GM12878 (cell line): ENCODE measurements at regions not wholly inside any gene's neighbourhood (a gene's known extent, or its start where the extent isn't known, plus 50 kb on each side); places are given as distances from the start of the nearest gene placed in this dataset.

ENCODE experiments used
- ATAC-seq: fragments of 200-7000 bp; cut with Tn5 transposase; 3 replicates; pipeline ENCODE4 v1.9.1; 2020; ENCODE audit warnings: mild to moderate bottlenecking, moderate library complexity
- BruUV-seq: library from RNA; stranded (reverse); fragments of 400-500 nt; replicated peaks from 2 replicates; lab custom pipeline; 2021; lab: Mats Ljungman, UMichigan
- CTCF ChIA-PET: fragments of 300-600 bp; sonication (Branson Sonifier 250); formaldehyde crosslinking; extraction: SDS; loops from one replicate; lab custom pipeline; 2021; ENCODE audit warnings: inconsistent platforms; lab: Yijun Ruan, JAX
- POLR2A ChIA-PET: fragments of 350-600 bp; formaldehyde crosslinking; extraction: SDS; loops from one replicate; lab custom pipeline; 2021; ENCODE audit warnings: inconsistent platforms; lab: Charles Lee
- RAD21 ChIA-PET: fragments of 300-600 bp; sonication (Branson Sonifier 250); formaldehyde crosslinking; loops from one replicate; lab custom pipeline; 2023; ENCODE audit warnings: antibody characterized with exemption; ENCODE audit not compliant: unreplicated experiment; lab: Charles Lee
- SMC1A ChIA-PET: fragments of 300-600 bp; sonication (Branson Sonifier 250); formaldehyde crosslinking; loops from one replicate; lab custom pipeline; 2023; ENCODE audit not compliant: unreplicated experiment, uncharacterized antibody; lab: Charles Lee
- DNase-seq: peaks from one replicate; pipeline ENCODE4 v3.0.0-alpha.2; 2011; ENCODE audit warnings: low read depth, low spot score
- FAIRE-seq: peaks from 3 replicates; lab custom pipeline; 2011; peaks lifted over from hg19 to GRCh38; lab: Jason Lieb, UNC
- H2AFZ ChIP-seq: 2 replicates; pipeline ENCODE4 v1.6.0; 2011; ENCODE audit warnings: low read depth, low read length, control low read depth; ENCODE audit not compliant: control insufficient read depth
- H3K27ac ChIP-seq: 2 replicates; pipeline ENCODE4 v1.5.1; 2011; ENCODE audit warnings: control low read depth; ENCODE audit not compliant: control insufficient read depth, insufficient read depth
- H3K27me3 ChIP-seq, 2 experiments: replicated peaks in 1 of 2; 2 replicates each; pipeline versions ENCODE4 v1.6.0 to v1.6.1; 2011; ENCODE audit warnings: low read length in 1 of 2; ENCODE audit not compliant: control insufficient read depth in 2 of 2, insufficient read depth in 2 of 2
- H3K36me3 ChIP-seq, 2 experiments: 2 replicates each; pipeline ENCODE4 v1.5.1; 2011; ENCODE audit warnings: low read length in 1 of 2; ENCODE audit not compliant: control insufficient read depth in 2 of 2, insufficient read depth in 2 of 2
- H3K4me1 ChIP-seq: 2 replicates; pipeline ENCODE4 v1.6.1; 2011; ENCODE audit warnings: mild to moderate bottlenecking, low read length, moderate library complexity, mixed read lengths; ENCODE audit not compliant: control insufficient read depth, insufficient read depth
- H3K4me2 ChIP-seq: 2 replicates; pipeline ENCODE4 v1.6.0; 2011; ENCODE audit warnings: control low read depth; ENCODE audit not compliant: control insufficient read depth, insufficient read depth
- H3K4me3 ChIP-seq: fragments of 200-600 bp; sonication (generic); 2 replicates; pipeline ENCODE4 v1.5.1; 2016
- H3K79me2 ChIP-seq: 2 replicates; pipeline ENCODE4 v1.6.0; 2011; ENCODE audit warnings: low read length; ENCODE audit not compliant: control insufficient read depth, insufficient read depth
- H3K9ac ChIP-seq: 2 replicates; pipeline ENCODE4 v1.8.0; 2011; ENCODE audit warnings: low read length, control low read depth, mixed read lengths; ENCODE audit not compliant: control insufficient read depth, insufficient read depth
- H3K9me3 ChIP-seq: replicated peaks from 3 replicates; pipeline ENCODE4 v1.5.1; 2011; ENCODE audit warnings: mild to moderate bottlenecking, low read length; ENCODE audit not compliant: control insufficient read depth, insufficient read depth
- H4K20me1 ChIP-seq: 2 replicates; pipeline ENCODE4 v1.6.0; 2011; ENCODE audit not compliant: control insufficient read depth, insufficient read depth
- CHD1 ChIP-seq: IDR thresholded peaks from 2 replicates; pipeline ENCODE4 v1.6.1; 2012; ENCODE audit warnings: low read depth, low read length, improper control_type of control experiment
- ETV6 ChIP-seq, 2 experiments: fragments of 450-650 bp in 1 of 2; IDR thresholded peaks in 1 of 2; conservative IDR thresholded peaks in 1 of 2; 2 replicates each; pipeline ENCODE4 v1.6.1; 2014; ENCODE audit warnings: antibody characterized with exemption in 1 of 2, borderline replicate concordance in 1 of 2, low read depth in 1 of 2, mild to moderate bottlenecking in 1 of 2, moderate library complexity in 1 of 2
- IRF5 ChIP-seq: fragments of 450-650 bp; IDR thresholded peaks from 2 replicates; pipeline ENCODE4 v1.6.1; 2017; ENCODE audit warnings: borderline replicate concordance
- RUNX3 ChIP-seq: IDR thresholded peaks from 2 replicates; pipeline ENCODE4 v1.6.1; 2012; ENCODE audit warnings: low read length, inconsistent platforms
- SMC3 ChIP-seq: IDR thresholded peaks from 2 replicates; pipeline ENCODE4 v1.6.1; 2011; ENCODE audit warnings: low read length, improper control_type of control experiment, borderline replicate concordance
- WGBS: methylation state at CpG from one replicate; pipeline ENCODE4 v1.1.6; 2016; ENCODE audit warnings: low lambda C conversion rate; ENCODE audit not compliant: insufficient replicate concordance, insufficient coverage; ENCODE audit errors: missing lambda C conversion rate; 5-methylcytosine and 5-hydroxymethylcytosine counted together
- in situ Hi-C: fragments of 300-500 bp; cut with MboI; formaldehyde crosslinking; loops from 9 replicates; pipeline ENCODE4 v1.14.3; 2018; ENCODE audit warnings: mixed read lengths
- intact Hi-C: fragments of 100-400 bp; cut with micrococcal nuclease; formaldehyde crosslinking; loops from one replicate; pipeline ENCODE4 v1.14.2; 2022; ENCODE audit not compliant: unreplicated experiment
- TF ChIP-seq, protein P1 (sequence below): fragments of 450-650 bp; formaldehyde crosslinking; IDR thresholded peaks from 2 replicates; pipeline ENCODE4 v1.4.0; 2022; ENCODE audit warnings: mild to moderate bottlenecking, moderate library complexity
- TF ChIP-seq, protein P2 (sequence below): IDR thresholded peaks from 2 replicates; pipeline ENCODE4 v1.6.1; 2011; ENCODE audit warnings: low read depth, mild to moderate bottlenecking, low read length, moderate library complexity, borderline replicate concordance; ENCODE audit errors: extremely low read depth

DNA sequence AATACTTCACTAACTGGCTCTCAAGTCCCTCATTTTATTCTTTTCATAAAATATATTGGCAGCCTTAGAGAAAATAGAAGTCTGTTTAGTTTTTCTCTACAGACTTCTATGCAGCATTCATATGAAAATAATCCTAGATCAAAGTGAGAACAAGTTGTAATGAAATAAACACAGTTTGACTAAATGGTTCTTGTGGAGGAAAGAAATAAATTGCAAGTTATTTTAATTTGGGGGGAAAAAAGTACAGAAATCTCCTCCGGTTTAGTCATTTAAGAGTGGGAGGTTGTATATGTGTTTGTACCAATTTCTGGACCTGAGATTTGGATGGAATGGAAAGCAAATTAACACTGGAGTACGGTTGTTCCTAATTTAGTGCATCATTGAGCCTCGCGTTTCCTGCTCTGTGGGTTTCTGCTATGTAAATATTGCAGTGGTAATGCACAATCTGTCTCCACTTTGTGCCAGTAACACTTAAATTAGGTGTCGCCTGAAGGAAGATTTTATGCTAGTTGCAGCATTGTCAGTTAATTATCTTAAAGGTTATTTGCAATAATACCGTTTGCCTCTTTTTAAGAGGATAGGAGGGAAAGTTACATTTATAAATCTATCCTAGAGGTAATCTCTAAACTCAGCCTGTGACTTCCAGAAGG is 100.2 kb downstream of the ZIC5 start:
- ChIA-PET SMC1A (no interaction called here), POLR2A (no interaction called here), CTCF (no interaction called here), RAD21 (no interaction called here)
- TF ChIP-seq, protein P1, sequence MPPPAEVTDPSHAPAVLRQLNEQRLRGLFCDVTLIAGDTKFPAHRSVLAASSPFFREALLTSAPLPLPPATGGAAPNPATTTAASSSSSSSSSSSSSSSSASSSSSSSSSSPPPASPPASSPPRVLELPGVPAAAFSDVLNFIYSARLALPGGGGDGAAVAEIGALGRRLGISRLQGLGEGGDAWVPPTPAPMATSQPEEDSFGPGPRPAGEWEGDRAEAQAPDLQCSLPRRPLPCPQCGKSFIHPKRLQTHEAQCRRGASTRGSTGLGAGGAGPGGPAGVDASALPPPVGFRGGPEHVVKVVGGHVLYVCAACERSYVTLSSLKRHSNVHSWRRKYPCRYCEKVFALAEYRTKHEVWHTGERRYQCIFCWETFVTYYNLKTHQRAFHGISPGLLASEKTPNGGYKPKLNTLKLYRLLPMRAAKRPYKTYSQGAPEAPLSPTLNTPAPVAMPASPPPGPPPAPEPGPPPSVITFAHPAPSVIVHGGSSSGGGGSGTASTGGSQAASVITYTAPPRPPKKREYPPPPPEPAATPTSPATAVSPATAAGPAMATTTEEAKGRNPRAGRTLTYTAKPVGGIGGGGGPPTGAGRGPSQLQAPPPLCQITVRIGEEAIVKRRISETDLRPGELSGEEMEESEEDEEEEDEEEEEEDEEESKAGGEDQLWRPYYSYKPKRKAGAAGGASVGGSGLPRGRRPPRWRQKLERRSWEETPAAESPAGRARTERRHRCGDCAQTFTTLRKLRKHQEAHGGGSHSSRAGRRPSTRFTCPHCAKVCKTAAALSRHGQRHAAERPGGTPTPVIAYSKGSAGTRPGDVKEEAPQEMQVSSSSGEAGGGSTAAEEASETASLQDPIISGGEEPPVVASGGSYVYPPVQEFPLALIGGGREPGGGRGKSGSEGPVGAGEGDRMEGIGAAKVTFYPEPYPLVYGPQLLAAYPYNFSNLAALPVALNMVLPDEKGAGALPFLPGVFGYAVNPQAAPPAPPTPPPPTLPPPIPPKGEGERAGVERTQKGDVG (CRISPR knock-in tag), result no peak
- TF ChIP-seq SMC3 (no peak), ETV6 (conservative IDR thresholded peaks at IDR 0.05 in 1 of 2, IDR thresholded peaks at IDR 0.05 in 1 of 2; ENCODE audit: borderline replicate concordance in 1 of 2, low read depth in 1 of 2) (no peak), RUNX3 (0 out of 2 replicates have a peak, but pooled peaks have one; percentile 11), CHD1 (no peak), IRF5 (no peak)
- TF ChIP-seq, protein P2, sequence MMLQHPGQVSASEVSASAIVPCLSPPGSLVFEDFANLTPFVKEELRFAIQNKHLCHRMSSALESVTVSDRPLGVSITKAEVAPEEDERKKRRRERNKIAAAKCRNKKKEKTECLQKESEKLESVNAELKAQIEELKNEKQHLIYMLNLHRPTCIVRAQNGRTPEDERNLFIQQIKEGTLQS, result no peak
- FAIRE-seq (no peak), ATAC-seq (no peak), DNase-seq (no peak)
- no peak overlapping the region for H3K27ac ChIP-seq
- no peak overlapping the region for H3K4me3 ChIP-seq
- H3K4me2 ChIP-seq, result no peak overlapping the region
- intact Hi-C loops (no loop called here), in situ Hi-C loops (no loop called here)
- no peaks in the 10 kb centered on the region for H4K20me1 ChIP-seq
- H3K9me3 ChIP-seq, result no peaks in the 10 kb centered on the region
- no peaks in the 10 kb centered on the region for H3K27me3 ChIP-seq
- H2AFZ ChIP-seq, result no peak overlapping the region
- 2% methylated on average over 6 of the region's 6 CpGs for WGBS
- no TSS peak for BruUV-seq
- no peaks in the 10 kb centered on the region for H3K4me1 ChIP-seq
- no peaks in the 10 kb centered on the region for H3K36me3 ChIP-seq
- no peak overlapping the region for H3K9ac ChIP-seq
- no peaks in the 10 kb centered on the region for H3K79me2 ChIP-seq
